WTC11 (cell line): ENCODE measurements at regions not wholly inside any gene's neighbourhood (a gene's known extent, or its start where the extent isn't known, plus 50 kb on each side); places are given as distances from the start of the nearest gene placed in this dataset.

Experiments used
- ATAC-seq: fragments of 200-7000 bp; cut with Tn5 transposase; 2 replicates; pipeline ENCODE4 v1.10.0; 2021; ENCODE audit warnings: mild to moderate bottlenecking, moderate library complexity
- CTCF ChIA-PET: fragments of 300-600 bp; sonication (Branson Sonifier 250); formaldehyde crosslinking; loops from one replicate; lab custom pipeline; 2021; ENCODE audit warnings: antibody characterized with exemption; lab: Charles Lee
- POLR2A ChIA-PET: fragments of 350-600 bp; sonication (Branson Sonifier 250); formaldehyde crosslinking; loops from one replicate; lab custom pipeline; 2021; ENCODE audit warnings: antibody characterized with exemption; lab: Charles Lee
- DNase-seq: peaks from one replicate; pipeline ENCODE4 v3.0.0; 2021; ENCODE audit warnings: low spot score
- H3K27ac Mint-ChIP-seq: 2 replicates; pipeline ENCODE4 v1.8.0; 2021; ENCODE audit warnings: mixed read lengths
- H3K27me3 Mint-ChIP-seq: 2 replicates; pipeline ENCODE4 v1.8.0; 2021; ENCODE audit warnings: low read depth, mild to moderate bottlenecking, moderate library complexity, mixed read lengths
- H3K36me3 Mint-ChIP-seq: 2 replicates; pipeline ENCODE4 v1.8.0; 2021; ENCODE audit warnings: mixed read lengths
- H3K4me1 Mint-ChIP-seq: 2 replicates; pipeline ENCODE4 v1.8.0; 2022; ENCODE audit warnings: mixed read lengths
- H3K4me3 Mint-ChIP-seq: 2 replicates; pipeline ENCODE4 v1.8.0; 2021; ENCODE audit warnings: mild to moderate bottlenecking, moderate library complexity, mixed read lengths
- H3K9me3 Mint-ChIP-seq: 2 replicates; pipeline ENCODE4 v1.8.0; 2021; ENCODE audit warnings: mixed read lengths
- ATF1 ChIP-seq: sonication (generic); formaldehyde crosslinking; IDR thresholded peaks from 2 replicates; pipeline ENCODE4 v1.8.1; 2023; ENCODE audit warnings: mild to moderate bottlenecking, moderate library complexity, missing genetic modification reagents
- CBFB ChIP-seq: sonication (generic); formaldehyde crosslinking; IDR thresholded peaks from 2 replicates; pipeline ENCODE4 v1.8.1; 2022; ENCODE audit warnings: mild to moderate bottlenecking, low read depth, missing genetic modification reagents
- GRHL2 ChIP-seq: fragments of 250-450 bp; sonication (Bioruptor Pico); IDR thresholded peaks from 2 replicates; pipeline ENCODE4 v1.8.0; 2022; ENCODE audit warnings: mild to moderate bottlenecking, moderate library complexity; ENCODE audit not compliant: insufficient replicate concordance, severe bottlenecking
- IRF1 ChIP-seq: sonication (generic); formaldehyde crosslinking; IDR thresholded peaks from 2 replicates; pipeline ENCODE4 v1.8.0; 2023; ENCODE audit warnings: missing genetic modification reagents
- JAZF1 ChIP-seq: fragments of 250-450 bp; sonication (Bioruptor Pico); IDR thresholded peaks from 2 replicates; pipeline ENCODE4 v1.9.0; 2021; ENCODE audit warnings: moderate library complexity, mild to moderate bottlenecking, inconsistent platforms
- MLX ChIP-seq: sonication (generic); formaldehyde crosslinking; IDR thresholded peaks from 2 replicates; pipeline ENCODE4 v1.8.1; 2023; ENCODE audit warnings: mild to moderate bottlenecking, missing genetic modification reagents, moderate library complexity
- NFATC4 ChIP-seq: fragments of 250-450 bp; sonication (Bioruptor Pico); IDR thresholded peaks from 2 replicates; pipeline ENCODE4 v1.9.0; 2021; ENCODE audit warnings: mild to moderate bottlenecking
- NR3C1 ChIP-seq: sonication (generic); formaldehyde crosslinking; conservative IDR thresholded peaks from 2 replicates; pipeline ENCODE4 v1.8.1; 2023; ENCODE audit warnings: low read depth, mild to moderate bottlenecking, missing genetic modification reagents
- RORB ChIP-seq: fragments of 250-450 bp; sonication (Bioruptor Pico); IDR thresholded peaks from 2 replicates; pipeline ENCODE4 v1.9.0; 2021; ENCODE audit warnings: mild to moderate bottlenecking
- SOX15 ChIP-seq: fragments of 250-450 bp; sonication (Bioruptor Pico); IDR thresholded peaks from 2 replicates; pipeline ENCODE4 v1.9.0; 2021; ENCODE audit warnings: mild to moderate bottlenecking
- SP1 ChIP-seq: sonication (generic); formaldehyde crosslinking; conservative IDR thresholded peaks from 2 replicates; pipeline ENCODE4 v1.8.1; 2022; ENCODE audit warnings: missing genetic modification reagents
- TCF7 ChIP-seq: sonication (generic); formaldehyde crosslinking; IDR thresholded peaks from 2 replicates; pipeline ENCODE4 v1.8.0; 2022; ENCODE audit warnings: mild to moderate bottlenecking, low read depth, missing genetic modification reagents, moderate library complexity
- ZNF671 ChIP-seq: fragments of 250-450 bp; sonication (Bioruptor Pico); IDR thresholded peaks from 2 replicates; pipeline ENCODE4 v1.8.0; 2021; ENCODE audit warnings: mild to moderate bottlenecking
- TF ChIP-seq, protein P1 (sequence below): sonication (generic); formaldehyde crosslinking; IDR thresholded peaks from 2 replicates; pipeline ENCODE4 v1.8.0; 2022; ENCODE audit warnings: missing genetic modification reagents
- TF ChIP-seq, protein P2 (sequence below): sonication (generic); formaldehyde crosslinking; IDR thresholded peaks from 2 replicates; pipeline ENCODE4 v1.8.1; 2023; ENCODE audit warnings: mild to moderate bottlenecking, moderate library complexity, missing genetic modification reagents
- TF ChIP-seq, protein P3 (sequence below): sonication (generic); formaldehyde crosslinking; IDR thresholded peaks from 2 replicates; pipeline ENCODE4 v1.8.1; 2022; ENCODE audit warnings: missing genetic modification reagents, borderline replicate concordance
- TF ChIP-seq, protein P4 (sequence below): fragments of 250-450 bp; sonication (Bioruptor Pico); conservative IDR thresholded peaks from 2 replicates; pipeline ENCODE4 v1.9.0; 2021; ENCODE audit warnings: mild to moderate bottlenecking
- TF ChIP-seq, protein P5 (sequence below): fragments of 250-450 bp; sonication (Bioruptor Pico); IDR thresholded peaks from 2 replicates; pipeline ENCODE4 v1.9.0; 2021; ENCODE audit warnings: moderate library complexity, mild to moderate bottlenecking, inconsistent platforms, borderline replicate concordance

GRCh38 chr5:90112033-90112692, 297.4 kb downstream of the CETN3 start (continued):
- TF ChIP-seq, protein P1, sequence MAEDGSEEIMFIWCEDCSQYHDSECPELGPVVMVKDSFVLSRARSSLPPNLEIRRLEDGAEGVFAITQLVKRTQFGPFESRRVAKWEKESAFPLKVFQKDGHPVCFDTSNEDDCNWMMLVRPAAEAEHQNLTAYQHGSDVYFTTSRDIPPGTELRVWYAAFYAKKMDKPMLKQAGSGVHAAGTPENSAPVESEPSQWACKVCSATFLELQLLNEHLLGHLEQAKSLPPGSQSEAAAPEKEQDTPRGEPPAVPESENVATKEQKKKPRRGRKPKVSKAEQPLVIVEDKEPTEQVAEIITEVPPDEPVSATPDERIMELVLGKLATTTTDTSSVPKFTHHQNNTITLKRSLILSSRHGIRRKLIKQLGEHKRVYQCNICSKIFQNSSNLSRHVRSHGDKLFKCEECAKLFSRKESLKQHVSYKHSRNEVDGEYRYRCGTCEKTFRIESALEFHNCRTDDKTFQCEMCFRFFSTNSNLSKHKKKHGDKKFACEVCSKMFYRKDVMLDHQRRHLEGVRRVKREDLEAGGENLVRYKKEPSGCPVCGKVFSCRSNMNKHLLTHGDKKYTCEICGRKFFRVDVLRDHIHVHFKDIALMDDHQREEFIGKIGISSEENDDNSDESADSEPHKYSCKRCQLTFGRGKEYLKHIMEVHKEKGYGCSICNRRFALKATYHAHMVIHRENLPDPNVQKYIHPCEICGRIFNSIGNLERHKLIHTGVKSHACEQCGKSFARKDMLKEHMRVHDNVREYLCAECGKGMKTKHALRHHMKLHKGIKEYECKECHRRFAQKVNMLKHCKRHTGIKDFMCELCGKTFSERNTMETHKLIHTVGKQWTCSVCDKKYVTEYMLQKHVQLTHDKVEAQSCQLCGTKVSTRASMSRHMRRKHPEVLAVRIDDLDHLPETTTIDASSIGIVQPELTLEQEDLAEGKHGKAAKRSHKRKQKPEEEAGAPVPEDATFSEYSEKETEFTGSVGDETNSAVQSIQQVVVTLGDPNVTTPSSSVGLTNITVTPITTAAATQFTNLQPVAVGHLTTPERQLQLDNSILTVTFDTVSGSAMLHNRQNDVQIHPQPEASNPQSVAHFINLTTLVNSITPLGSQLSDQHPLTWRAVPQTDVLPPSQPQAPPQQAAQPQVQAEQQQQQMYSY (CRISPR knock-in tag): no peak
- no peak for TF ChIP-seq ATF1
- TF ChIP-seq GRHL2 (CRISPR knock-in tag): no peak
- TF ChIP-seq, protein P2, sequence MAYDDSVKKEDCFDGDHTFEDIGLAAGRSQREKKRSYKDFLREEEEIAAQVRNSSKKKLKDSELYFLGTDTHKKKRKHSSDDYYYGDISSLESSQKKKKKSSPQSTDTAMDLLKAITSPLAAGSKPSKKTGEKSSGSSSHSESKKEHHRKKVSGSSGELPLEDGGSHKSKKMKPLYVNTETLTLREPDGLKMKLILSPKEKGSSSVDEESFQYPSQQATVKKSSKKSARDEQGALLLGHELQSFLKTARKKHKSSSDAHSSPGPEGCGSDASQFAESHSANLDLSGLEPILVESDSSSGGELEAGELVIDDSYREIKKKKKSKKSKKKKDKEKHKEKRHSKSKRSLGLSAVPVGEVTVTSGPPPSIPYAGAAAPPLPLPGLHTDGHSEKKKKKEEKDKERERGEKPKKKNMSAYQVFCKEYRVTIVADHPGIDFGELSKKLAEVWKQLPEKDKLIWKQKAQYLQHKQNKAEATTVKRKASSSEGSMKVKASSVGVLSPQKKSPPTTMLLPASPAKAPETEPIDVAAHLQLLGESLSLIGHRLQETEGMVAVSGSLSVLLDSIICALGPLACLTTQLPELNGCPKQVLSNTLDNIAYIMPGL (CRISPR knock-in tag): no peak

- H3K4me1 Mint-ChIP-seq: peaks cover 12% of the 10 kb centered on the region
- H3K27ac Mint-ChIP-seq: no peak overlapping the region
- TF ChIP-seq ZNF671 (CRISPR knock-in tag) (no peak), RORB (CRISPR knock-in tag) (no peak), TCF7 (CRISPR knock-in tag) (no peak), JAZF1 (CRISPR knock-in tag) (no peak)
- TF ChIP-seq, protein P3, sequence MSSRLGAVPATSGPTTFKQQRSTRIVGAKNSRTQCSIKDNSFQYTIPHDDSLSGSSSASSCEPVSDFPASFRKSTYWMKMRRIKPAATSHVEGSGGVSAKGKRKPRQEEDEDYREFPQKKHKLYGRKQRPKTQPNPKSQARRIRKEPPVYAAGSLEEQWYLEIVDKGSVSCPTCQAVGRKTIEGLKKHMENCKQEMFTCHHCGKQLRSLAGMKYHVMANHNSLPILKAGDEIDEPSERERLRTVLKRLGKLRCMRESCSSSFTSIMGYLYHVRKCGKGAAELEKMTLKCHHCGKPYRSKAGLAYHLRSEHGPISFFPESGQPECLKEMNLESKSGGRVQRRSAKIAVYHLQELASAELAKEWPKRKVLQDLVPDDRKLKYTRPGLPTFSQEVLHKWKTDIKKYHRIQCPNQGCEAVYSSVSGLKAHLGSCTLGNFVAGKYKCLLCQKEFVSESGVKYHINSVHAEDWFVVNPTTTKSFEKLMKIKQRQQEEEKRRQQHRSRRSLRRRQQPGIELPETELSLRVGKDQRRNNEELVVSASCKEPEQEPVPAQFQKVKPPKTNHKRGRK (CRISPR knock-in tag): no peak
- TF ChIP-seq, all 79 proteins: peak for 0
- DNase-seq: no peak
- Mint-ChIP-seq H3K4me3 (no peak overlapping the region), H3K27me3 (no peaks in the 10 kb centered on the region), H3K36me3 (no peaks in the 10 kb centered on the region), H3K9me3 (no peaks in the 10 kb centered on the region)
- no peak for ATAC-seq
- ChIA-PET POLR2A (no interaction called here), CTCF (interaction anchor here (0.5 kb wide), 1 partner anchor 29 kb away, joined by 4 read pairs; no protein-coding TSS in a partner anchor)
Observed at GRCh38 chr5:90111364-90112032, 298.1 kb downstream of the CETN3 start.

DNA sequence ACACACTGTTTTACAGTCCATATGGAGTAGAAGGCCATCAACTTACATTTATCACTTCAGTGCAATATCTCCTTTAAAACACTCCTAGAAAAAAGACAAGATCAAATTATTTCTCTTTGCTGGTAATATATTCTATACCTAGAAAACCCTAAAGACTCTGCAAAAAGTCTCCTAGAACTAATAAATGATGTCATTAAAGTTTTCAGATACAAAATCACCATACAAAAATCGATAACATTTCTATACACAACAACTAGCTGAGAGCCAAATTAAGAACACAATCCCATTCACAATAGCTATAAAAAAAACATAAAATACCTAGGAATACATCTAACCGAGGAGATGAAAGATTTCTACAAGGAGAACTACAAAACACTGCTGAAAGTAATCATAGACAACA, 300.3 kb downstream of the CETN3 start:
- peaks cover 16% of the 10 kb centered on the region for H3K9me3 Mint-ChIP-seq
- CTCF ChIA-PET: no interaction called here
- no peaks in the 10 kb centered on the region for H3K27me3 Mint-ChIP-seq
- ATAC-seq (no peak), DNase-seq (no peak)
- peaks cover 12% of the 10 kb centered on the region for H3K4me1 Mint-ChIP-seq
- H3K36me3 Mint-ChIP-seq: peaks cover 13% of the 10 kb centered on the region
- no peak overlapping the region for H3K4me3 Mint-ChIP-seq
- no peak overlapping the region for H3K27ac Mint-ChIP-seq
- POLR2A ChIA-PET: no interaction called here
- TF ChIP-seq GRHL2 (CRISPR knock-in tag): no peak
- no peak for TF ChIP-seq RORB (CRISPR knock-in tag)
- no peak for TF ChIP-seq NR3C1 (CRISPR knock-in tag)
- TF ChIP-seq IRF1 (CRISPR knock-in tag): no peak
- TF ChIP-seq, protein P4, sequence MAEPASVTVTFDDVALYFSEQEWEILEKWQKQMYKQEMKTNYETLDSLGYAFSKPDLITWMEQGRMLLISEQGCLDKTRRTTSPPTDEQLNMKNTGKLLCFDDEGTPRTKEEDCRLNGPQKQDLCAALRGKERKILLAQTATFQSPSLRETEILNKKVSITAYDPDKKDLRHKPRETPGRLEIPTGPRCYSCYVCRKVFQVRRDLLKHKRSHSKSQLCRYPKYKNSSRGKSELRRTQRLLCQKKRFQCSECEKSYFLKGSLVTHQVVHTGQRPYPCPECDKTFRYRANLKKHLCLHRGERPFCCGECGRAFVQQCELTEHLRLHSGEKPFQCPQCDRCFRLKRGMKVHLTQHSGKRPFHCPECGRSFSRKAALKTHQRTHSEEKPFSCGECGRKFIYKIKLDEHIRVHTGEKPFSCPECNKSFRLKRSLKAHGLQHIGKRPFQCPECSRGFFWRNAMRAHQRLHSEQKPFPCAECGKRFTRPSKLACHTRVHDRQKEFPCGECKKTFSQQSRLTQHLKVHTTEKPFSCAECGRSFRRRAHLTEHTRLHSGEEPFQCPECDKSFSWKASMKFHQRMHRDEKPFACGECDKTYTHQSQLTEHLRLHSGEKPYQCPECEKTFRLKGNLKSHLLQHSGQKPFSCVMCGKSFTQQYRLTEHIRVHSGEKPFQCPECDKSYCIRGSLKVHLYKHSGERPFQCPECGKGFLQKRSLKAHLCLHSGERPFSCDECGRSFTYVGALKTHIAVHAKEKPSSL (CRISPR knock-in tag): no peak
- TF ChIP-seq TCF7 (CRISPR knock-in tag): no peak
- TF ChIP-seq MLX (CRISPR knock-in tag): no peak
- no peak for TF ChIP-seq CBFB
- TF ChIP-seq NFATC4: no peak
- no peak for TF ChIP-seq SP1 (CRISPR knock-in tag)
- TF ChIP-seq, protein P5, sequence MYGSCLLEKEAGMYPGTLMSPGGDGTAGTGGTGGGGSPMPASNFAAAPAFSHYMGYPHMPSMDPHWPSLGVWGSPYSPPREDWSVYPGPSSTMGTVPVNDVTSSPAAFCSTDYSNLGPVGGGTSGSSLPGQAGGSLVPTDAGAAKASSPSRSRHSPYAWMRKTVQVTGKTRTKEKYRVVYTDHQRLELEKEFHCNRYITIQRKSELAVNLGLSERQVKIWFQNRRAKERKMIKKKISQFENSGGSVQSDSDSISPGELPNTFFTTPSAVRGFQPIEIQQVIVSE: no peak
- no peak for TF ChIP-seq SOX15 (CRISPR knock-in tag)
